ENCODE measurements at regions not wholly inside any gene's neighbourhood (a gene's known extent, or its start where the extent isn't known, plus 50 kb on each side); places are given as distances from the start of the nearest gene placed in this dataset.

- Histone ChIP-seq H4K8ac (ENCODE audit: extremely low read depth, insufficient read depth, low read length) (no peak overlapping the region), H3K27ac (ENCODE audit: low read depth, low read length) (no peak overlapping the region), H3K56ac (replicated peaks; ENCODE audit: insufficient read length, low read depth, low read length) (no peak overlapping the region), H2BK12ac (ENCODE audit: low read depth, low read length) (no peak overlapping the region), H2BK120ac (replicated peaks; ENCODE audit: low read depth, low read length) (no peak overlapping the region), H3K4me2 (ENCODE audit: insufficient read depth in 1 of 2, low read depth in 2 of 2, low read length in 2 of 2) (no peak overlapping the region), H3K79me1 (ENCODE audit: low read depth, low read length) (no peaks in the 10 kb centered on the region), H4K91ac (replicated peaks; ENCODE audit: insufficient read length, low read length) (no peak overlapping the region), H3K4me3 (ENCODE audit: extremely low read depth in 1 of 4, insufficient read depth in 2 of 4, low read depth in 3 of 4, low read length in 4 of 4) (no peak overlapping the region), H3K18ac (ENCODE audit: extremely low read depth, low read length) (no peak overlapping the region), H2BK5ac (ENCODE audit: low read depth, low read length) (no peak overlapping the region), H2AFZ (ENCODE audit: low read length) (no peak overlapping the region), H3K36me3 (ENCODE audit: control insufficient read depth in 2 of 4, insufficient read depth in 4 of 4, low read length in 3 of 4) (no peaks in the 10 kb centered on the region), H3K4me1 (replicated peaks in 1 of 4; ENCODE audit: control insufficient read depth in 3 of 4, insufficient read depth in 4 of 4, low read length in 3 of 4) (no peaks in the 10 kb centered on the region; a peak in 1 of 7 replicates), H2BK15ac (ENCODE audit: low read length) (0 out of 2 replicates have a peak overlapping the region, but pooled peaks have one; percentile 29), H2BK20ac (ENCODE audit: low read length) (no peak overlapping the region), H3K79me2 (ENCODE audit: control insufficient read depth in 1 of 2, insufficient read depth in 2 of 2, low read length in 2 of 2) (no peaks in the 10 kb centered on the region), H4K5ac (ENCODE audit: insufficient read length, low read depth, low read length) (no peak overlapping the region), H3K14ac (ENCODE audit: insufficient read length) (no peak overlapping the region), H2AK5ac (ENCODE audit: low read depth, low read length) (0 out of 2 replicates have a peak overlapping the region, but pooled peaks have one; percentile 13), H3K4ac (replicated peaks; ENCODE audit: insufficient read length, low read depth, low read length) (no peak overlapping the region), H4K20me1 (replicated peaks in 1 of 2; ENCODE audit: control insufficient read depth in 1 of 2, insufficient read depth in 2 of 2, low read length in 2 of 2) (no peaks in the 10 kb centered on the region), H3K23ac (ENCODE audit: insufficient read length) (no peak overlapping the region), H3K9me3 (ENCODE audit: insufficient read depth in 2 of 2, low read depth in 1 of 2, low read length in 1 of 2) (no peaks in the 10 kb centered on the region), H3K23me2 (ENCODE audit: low read depth, low read length) (no peaks in the 10 kb centered on the region), H3K27me3 (replicated peaks in 1 of 4; ENCODE audit: control insufficient read depth in 3 of 4, extremely low read depth in 1 of 4, insufficient read depth in 3 of 4, low read length in 3 of 4) (no peaks in the 10 kb centered on the region; a peak in 1 of 7 replicates), H3K9ac (replicated peaks in 1 of 4; ENCODE audit: extremely low read depth in 1 of 4, low read depth in 3 of 4, low read length in 3 of 4) (no peak overlapping the region)
- FAIRE-seq (no peak), DNase-seq (ENCODE audit: low read depth in 1 of 2, low spot score in 2 of 2) (no peak)
- 78% methylated on average over 9 of the region's 9 CpGs; no CpG with 5 or more reads in 1 of the 2 experiments for WGBS, 2 experiments (ENCODE audit: extremely low coverage in 1 of 2, insufficient coverage in 1 of 2, insufficient read length in 1 of 2, insufficient replicate concordance in 2 of 2, low coverage in 1 of 2, low lambda C conversion rate in 2 of 2, missing lambda C conversion rate in 1 of 2)
- TF ChIP-seq E2F6 (IDR thresholded peaks at IDR 0.05), result no peak
- TF ChIP-seq SP1 (IDR thresholded peaks at IDR 0.05; ENCODE audit: low read depth, low read length), result no peak
- POLR2A ChIA-PET (ENCODE audit: partially characterized antibody), result interaction anchor here (1.2 kb wide), 1 partner anchor 13 kb away, joined by 3 read pairs; no protein-coding TSS in a partner anchor
- CTCF ChIA-PET (ENCODE audit: partially characterized antibody), result interaction anchor here (0.6 to 2.8 kb wide), 5 partner anchors 7 to 54 kb away, joined by 3 to 10 read pairs (median 3); no protein-coding TSS in a partner anchor
Observed at GRCh38 chr5:172550996-172551395, 90.1 kb upstream of the NEURL1B start.

Data from H1 (cell line).